HG02870 (cell line): ENCODE measurements at regions not wholly inside any gene's neighbourhood (a gene's known extent, or its start where the extent isn't known, plus 50 kb on each side); places are given as distances from the start of the nearest gene placed in this dataset.
"Not testable (repeated sequence)": the region's sequence is repeated elsewhere in the genome, so short reads cannot be mapped to it uniquely, and the experiment has no call there.

Source experiments
- ATAC-seq: cut with Tn5 transposase; IDR thresholded peaks from one replicate; pipeline ENCODE4 v1.9.1; 2021; ENCODE audit warnings: mild to moderate bottlenecking, moderate library complexity; ENCODE audit not compliant: unreplicated experiment

- no peak for ATAC-seq
Measured at GRCh38 chr9:106478312-106478711, 384.7 kb upstream of the ZNF462 start.

DNA sequence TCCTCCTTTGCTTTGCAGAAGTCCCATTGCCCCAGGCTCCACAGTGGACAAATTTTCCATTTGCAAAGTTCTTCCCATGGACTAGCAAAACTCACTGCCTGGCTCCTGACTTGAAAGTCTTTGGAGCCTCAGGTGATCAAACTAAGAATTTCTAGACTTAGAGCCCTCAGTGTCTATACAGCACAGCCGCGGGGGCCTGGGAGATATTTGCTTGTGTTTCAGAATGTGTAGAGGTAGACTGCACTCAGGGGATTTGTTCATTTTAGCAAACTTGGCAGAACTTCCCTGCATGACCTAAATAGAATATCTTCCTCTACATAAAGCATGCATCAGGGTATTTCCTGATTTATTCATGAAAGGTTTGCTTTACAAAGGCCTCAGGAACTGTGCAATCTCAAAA, 384.2 kb upstream of the ZNF462 start:
- ATAC-seq: no peak

- no peak for ATAC-seq
Measured at GRCh38 chr9:106479679-106480078, 383.3 kb upstream of the ZNF462 start.

DNA sequence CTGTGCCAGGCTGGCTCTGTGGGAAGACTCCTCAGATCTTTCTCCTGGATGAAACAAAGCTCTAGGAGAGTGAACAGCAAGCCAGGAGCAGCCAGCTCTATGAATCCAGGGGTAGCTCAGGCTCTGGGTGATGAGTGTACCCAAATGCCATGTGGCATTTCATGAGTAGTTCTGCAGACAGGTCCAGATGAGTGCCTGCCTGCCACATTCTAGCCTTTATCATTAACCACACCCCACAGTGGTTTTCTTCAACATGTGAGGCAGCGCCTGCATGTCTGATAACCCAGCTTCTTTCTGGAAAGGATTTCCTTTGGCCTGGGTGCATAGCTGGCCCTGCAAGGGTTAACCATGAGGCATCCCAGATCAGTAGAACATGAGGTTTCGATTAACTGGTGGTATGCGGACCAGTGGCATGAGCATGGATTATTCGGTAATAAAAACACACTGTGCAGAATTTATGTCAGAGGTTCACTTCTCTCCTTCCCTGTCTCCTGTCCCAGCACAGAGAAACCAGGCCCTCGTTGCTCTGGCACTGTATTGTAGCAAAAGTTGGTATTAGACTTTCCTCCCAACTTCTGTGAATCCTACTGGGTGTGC, 381.9 kb upstream of the ZNF462 start:
- ATAC-seq: no peak

GRCh38 chr9:106482733-106483132, 380.2 kb upstream of the ZNF462 start:
- peak; percentile 50 for ATAC-seq

- no peak for ATAC-seq
Measured at GRCh38 chr9:106486685-106487084, 376.3 kb upstream of the ZNF462 start.

DNA sequence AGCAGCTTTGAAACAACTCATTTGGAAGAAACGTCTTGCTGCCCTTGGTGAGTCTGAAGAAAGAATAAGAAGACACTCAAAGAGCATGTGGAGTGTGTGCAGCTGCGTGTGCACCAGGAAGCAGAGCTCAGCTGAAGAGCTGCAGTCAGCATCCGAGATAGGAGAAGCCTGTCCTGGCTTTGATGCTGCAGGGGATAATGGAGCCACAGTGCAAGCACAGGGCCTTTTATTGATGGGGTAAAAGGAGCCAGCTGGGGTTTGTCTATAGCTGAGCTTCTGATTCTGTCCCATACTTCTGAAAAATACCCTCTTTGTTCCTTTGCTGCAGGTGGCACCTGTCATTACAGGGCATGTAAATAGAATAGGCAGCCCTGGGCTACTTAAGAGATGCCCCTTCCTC, 375.7 kb upstream of the ZNF462 start:
- no peak for ATAC-seq

DNA sequence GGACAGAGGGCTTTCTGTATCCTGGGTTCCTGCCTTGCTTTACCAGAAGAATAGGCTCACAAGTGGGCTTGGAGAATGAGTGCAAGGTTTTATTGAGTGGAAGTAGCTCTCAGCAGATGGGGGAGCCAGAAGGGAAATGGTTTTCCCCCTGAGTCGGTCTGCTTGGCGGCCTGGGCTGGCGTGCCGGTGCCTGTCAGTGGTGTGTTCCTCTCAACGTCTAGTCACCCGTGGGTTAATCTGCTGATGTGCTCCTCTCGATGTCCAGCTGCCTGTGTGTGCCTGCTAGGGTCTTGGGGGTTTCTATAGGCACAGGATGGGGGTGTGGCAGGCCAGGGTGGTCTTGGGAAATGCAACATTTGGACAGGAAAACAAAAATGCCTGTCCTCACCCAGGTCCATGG, 370.8 kb upstream of the ZNF462 start:
- not testable (repeated sequence) for ATAC-seq

DNA sequence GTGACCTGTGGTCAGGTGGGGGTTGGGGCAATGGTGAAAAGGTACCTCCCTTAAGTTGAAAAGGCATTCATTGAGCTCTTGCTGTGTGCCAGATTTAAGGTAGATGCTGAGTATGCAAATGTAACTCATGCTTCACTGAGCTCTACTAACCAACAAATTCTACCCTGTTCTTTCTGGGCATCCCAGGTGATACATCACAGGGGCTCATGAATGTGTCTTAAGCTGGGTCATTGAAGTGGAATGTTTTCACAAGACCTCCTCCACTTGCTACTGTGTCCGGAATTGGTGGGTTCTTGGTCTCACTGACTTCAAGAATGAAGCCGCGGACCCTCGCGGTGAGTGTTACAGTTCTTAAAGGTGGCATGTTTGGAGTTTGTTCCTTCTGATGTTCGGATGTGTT, 362.8 kb upstream of the ZNF462 start:
- ATAC-seq: no peak

- ATAC-seq: not testable (repeated sequence)
Measured at GRCh38 chr9:106501210-106501609, 361.8 kb upstream of the ZNF462 start.

DNA sequence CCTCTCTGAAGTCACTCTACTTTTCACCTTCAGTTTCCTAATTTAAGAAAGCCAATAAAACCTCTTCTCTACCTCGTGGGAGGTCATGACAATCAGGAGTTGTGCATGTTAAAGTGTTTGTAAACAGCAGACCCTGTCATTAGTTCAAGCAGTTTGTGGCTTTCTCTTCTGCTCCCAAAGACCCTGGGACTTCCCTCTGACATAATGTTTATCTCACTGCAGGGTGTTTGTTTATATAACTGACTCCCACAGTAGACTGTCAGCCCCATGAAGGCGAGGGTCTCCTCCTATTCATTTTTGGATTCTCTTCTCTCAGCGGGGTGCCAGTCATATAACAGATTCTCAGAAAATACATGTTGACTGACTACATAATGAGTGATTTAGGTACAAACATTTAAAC, 360.0 kb upstream of the ZNF462 start:
- no peak for ATAC-seq

GRCh38 chr9:106503759-106504158, 359.2 kb upstream of the ZNF462 start:
- peak; percentile 84 for ATAC-seq

- ATAC-seq: no peak
Measured at GRCh38 chr9:106526716-106527204, 336.2 kb upstream of the ZNF462 start.

DNA sequence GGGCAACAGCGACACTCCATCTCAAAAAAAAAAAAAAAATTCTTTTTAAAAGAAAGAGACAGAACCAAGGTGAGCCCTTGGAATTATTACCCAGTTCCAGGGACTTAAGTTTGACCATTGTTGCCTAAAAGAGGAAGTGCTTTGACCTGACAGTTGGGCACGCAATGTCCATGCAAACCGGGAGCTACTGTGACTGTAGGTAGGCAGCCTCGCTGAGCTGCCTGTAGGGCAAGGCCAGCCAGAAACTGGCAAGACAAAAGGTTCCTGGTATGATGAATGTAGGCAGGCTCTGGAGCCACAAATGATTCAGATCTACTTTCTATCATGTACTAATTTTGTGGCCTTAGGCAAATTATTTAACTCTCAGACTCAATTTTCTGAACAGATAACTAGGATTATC, 334.8 kb upstream of the ZNF462 start:
- ATAC-seq: no peak

GRCh38 chr9:106529616-106530015, 333.4 kb upstream of the ZNF462 start:
- ATAC-seq: no peak

- no peak for ATAC-seq
Measured at GRCh38 chr9:106531491-106531890, 331.5 kb upstream of the ZNF462 start.

DNA sequence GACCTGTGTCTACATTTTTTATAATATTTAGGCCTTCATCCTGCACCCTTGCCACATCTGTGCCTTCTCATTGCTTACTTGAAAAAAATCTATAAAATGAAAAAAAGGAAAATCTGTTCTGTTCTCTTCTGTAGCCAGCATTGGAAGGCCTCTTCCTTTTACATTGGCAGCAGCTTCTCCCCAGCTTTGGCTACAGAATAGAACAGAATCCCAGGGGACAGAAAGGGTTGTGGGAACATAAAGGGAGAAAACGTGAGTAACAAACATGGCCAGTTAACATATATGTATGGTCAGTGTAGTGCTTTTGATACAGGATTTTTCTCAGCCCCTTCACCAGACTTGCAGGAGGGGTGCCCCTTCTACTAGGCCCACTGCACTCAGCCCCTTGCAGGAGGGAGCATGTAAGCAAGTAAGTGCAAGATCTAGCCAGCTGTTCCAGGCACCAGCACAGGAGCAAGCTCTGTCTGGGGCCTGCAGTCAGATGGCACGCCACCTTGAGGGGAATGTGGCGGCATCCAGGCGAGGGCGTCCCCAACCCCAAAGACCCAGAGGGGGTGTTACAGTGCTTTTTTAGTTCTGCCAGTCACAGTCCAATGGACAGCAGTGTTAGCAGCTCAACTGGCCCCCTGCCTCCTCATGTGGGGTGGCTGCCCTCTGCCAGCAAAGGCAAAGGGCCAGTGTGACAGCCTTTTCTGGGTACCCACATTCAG, 330.5 kb upstream of the ZNF462 start:
- no peak for ATAC-seq

GRCh38 chr9:106534800-106535199, 328.2 kb upstream of the ZNF462 start:
- no peak for ATAC-seq

- ATAC-seq: no peak
Measured at GRCh38 chr9:106535439-106535838, 327.5 kb upstream of the ZNF462 start.

DNA sequence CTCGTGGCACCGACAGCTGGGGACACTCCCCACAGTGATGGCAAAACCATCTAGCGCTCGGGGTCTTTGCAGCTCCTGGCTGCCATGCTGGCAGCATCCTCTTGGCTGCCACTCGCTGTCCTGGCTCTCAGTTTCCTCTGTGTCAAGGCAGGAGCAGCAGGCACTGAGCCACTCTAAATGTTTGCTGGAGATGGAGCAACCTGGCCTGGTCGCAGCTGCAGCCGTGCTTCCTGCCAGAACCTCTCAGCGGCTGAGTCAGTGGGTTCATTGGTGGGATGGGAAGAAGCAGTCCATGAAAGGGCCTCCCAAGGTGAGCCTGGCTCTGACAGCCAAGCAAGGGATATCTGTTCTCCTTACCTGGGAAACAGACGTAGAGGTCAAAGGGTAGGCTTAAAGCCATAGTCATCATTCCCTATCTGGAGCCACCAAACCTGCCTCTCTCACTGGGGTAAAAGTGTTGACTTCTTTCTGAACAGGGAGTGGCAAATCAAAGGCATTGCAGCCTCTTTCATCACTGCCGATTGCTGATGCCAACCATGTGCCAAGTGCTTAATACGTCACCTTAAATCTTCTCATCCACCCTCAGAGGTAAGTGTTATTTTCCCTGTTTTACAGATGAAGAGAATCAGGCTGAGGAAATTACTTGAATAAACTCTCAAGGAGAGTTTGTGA, 304.8 kb upstream of the ZNF462 start:
- ATAC-seq: no peak

- ATAC-seq: no peak
Measured at GRCh38 chr9:106560540-106560939, 302.4 kb upstream of the ZNF462 start.

DNA sequence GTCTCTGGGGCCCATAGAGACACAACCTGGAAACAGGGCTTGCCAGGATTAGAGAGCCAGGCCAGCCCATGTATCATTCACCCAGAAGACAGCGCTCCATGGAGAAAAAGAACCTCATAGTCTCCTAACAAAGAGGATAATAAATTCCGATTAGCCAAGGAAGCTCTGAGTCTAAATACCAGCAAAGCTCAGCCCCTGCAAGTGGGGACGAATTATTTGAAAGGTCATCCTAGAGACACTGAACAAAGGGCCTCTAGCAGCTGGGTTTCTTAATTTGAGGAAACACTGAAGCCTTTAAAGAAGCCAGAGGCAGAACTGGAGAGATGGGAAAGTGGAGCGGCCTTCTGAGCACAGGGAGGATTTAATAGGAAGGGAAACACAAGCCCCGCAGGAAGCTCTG, 287.1 kb upstream of the ZNF462 start:
- ATAC-seq: no peak
